H1 (cell line): ENCODE measurements at regions not wholly inside any gene's neighbourhood (a gene's known extent, or its start where the extent isn't known, plus 50 kb on each side); places are given as distances from the start of the nearest gene placed in this dataset.

Experiments used
- ATF2 ChIP-seq: IDR thresholded peaks from 2 replicates; pipeline ENCODE4 v1.6.1; 2012; ENCODE audit warnings: low read length, inconsistent platforms
- TAF1 ChIP-seq: IDR thresholded peaks from 2 replicates; pipeline ENCODE4 v1.6.1; 2011; ENCODE audit warnings: mild to moderate bottlenecking, low read depth, low read length

- TF ChIP-seq ATF2 (no peak), TAF1 (no peak)
Observed at GRCh38 chr6:113004054-113004453, 656.9 kb downstream of the RFPL4B start (continued).
